Stimulated activated CD4-positive, alpha-beta T cell treated with anti-CD3 and anti-CD28 coated beads, Interleukin-4, amount 100 ng/mL, for 1 hour (primary cell): ENCODE measurements at regions not wholly inside any gene's neighbourhood (a gene's known extent, or its start where the extent isn't known, plus 50 kb on each side); places are given as distances from the start of the nearest gene placed in this dataset.

ENCODE experiments used
- DNase-seq: peaks from one replicate; pipeline ENCODE4 v3.0.0-alpha.2; 2020

- no peak for DNase-seq
These were observed 281.6 kb upstream of the ZMIZ1 start for GRCh38 chr10:78787125-78787524.

- no peak for DNase-seq
These were observed 273.9 kb upstream of the ZMIZ1 start for GRCh38 chr10:78794736-78795455.

- DNase-seq, result no peak
These were observed 269.6 kb upstream of the ZMIZ1 start for GRCh38 chr10:78798976-78799730.

- no peak for DNase-seq
These were observed 268.8 kb upstream of the ZMIZ1 start for GRCh38 chr10:78800006-78800405.

- DNase-seq, result no peak
These were observed 268.0 kb upstream of the ZMIZ1 start for GRCh38 chr10:78800535-78801320.

GRCh38 chr10:78802431-78802830 lies 266.3 kb upstream of the ZMIZ1 start:
- no peak for DNase-seq

GRCh38 chr10:78802866-78803265 lies 265.9 kb upstream of the ZMIZ1 start:
- DNase-seq, result no peak

GRCh38 chr10:78803710-78804109 lies 265.1 kb upstream of the ZMIZ1 start:
- DNase-seq, result no peak

- DNase-seq, result no peak
These were observed 264.2 kb upstream of the ZMIZ1 start for GRCh38 chr10:78804411-78805032.

- DNase-seq, result no peak
These were observed 263.6 kb upstream of the ZMIZ1 start for GRCh38 chr10:78805176-78805575.

- DNase-seq, result no peak
These were observed 262.0 kb upstream of the ZMIZ1 start for GRCh38 chr10:78806681-78807221.

GRCh38 chr10:78807504-78808203 lies 261.1 kb upstream of the ZMIZ1 start:
- DNase-seq, result no peak

- no peak for DNase-seq
These were observed 260.5 kb upstream of the ZMIZ1 start for GRCh38 chr10:78808286-78808685.

- DNase-seq, result no peak
These were observed 259.9 kb upstream of the ZMIZ1 start for GRCh38 chr10:78808736-78809367.

- no peak for DNase-seq
These were observed 257.6 kb upstream of the ZMIZ1 start for GRCh38 chr10:78811174-78811573.

- no peak for DNase-seq
These were observed 256.0 kb upstream of the ZMIZ1 start for GRCh38 chr10:78812571-78813318.

- no peak for DNase-seq
These were observed 255.2 kb upstream of the ZMIZ1 start for GRCh38 chr10:78813526-78813925.

GRCh38 chr10:78813998-78814399 lies 254.8 kb upstream of the ZMIZ1 start:
- DNase-seq, result no peak

GRCh38 chr10:78814407-78814806 lies 254.4 kb upstream of the ZMIZ1 start:
- DNase-seq, result no peak

- DNase-seq, result no peak
These were observed 252.9 kb upstream of the ZMIZ1 start for GRCh38 chr10:78815702-78816334.

- no peak for DNase-seq
These were observed 251.4 kb upstream of the ZMIZ1 start for GRCh38 chr10:78817361-78817760.
